GDM1 (cell line): ENCODE measurements at regions not wholly inside any gene's neighbourhood (a gene's known extent, or its start where the extent isn't known, plus 50 kb on each side); places are given as distances from the start of the nearest gene placed in this dataset.
A peak's percentile ranks its signal among the peaks of the same experiment; 100 is the strongest.

Experiments
- DNase-seq: peaks from one replicate; lab custom pipeline; 2025; lab: John Stamatoyannopoulos, UW

DNA sequence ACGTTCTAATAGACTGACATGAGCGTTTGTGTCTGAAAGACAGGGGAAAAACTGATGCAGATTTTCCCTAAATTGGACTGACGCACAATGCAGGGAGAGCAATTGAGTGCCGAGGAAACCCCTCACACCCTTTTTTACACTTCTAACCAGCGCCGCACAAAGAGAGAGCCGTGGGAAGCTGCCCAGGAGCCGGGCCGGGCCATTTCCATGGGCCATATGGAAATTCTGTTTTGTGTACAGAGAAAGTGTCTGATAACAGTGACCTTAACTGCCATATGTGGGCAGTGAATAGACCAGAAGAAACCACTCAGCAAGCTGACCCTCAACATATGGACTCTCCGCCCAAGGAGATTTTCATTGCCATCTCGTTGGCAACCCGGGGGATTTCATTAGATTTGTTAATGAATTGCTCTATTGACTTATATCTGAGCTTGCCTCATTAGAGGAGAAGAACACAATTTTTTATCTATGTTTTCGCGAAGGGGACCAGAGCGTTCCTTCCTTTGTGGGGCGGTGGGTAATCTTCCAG is 225.9 kb upstream of the IRX3 start:
- DNase-seq: no peak

DNA sequence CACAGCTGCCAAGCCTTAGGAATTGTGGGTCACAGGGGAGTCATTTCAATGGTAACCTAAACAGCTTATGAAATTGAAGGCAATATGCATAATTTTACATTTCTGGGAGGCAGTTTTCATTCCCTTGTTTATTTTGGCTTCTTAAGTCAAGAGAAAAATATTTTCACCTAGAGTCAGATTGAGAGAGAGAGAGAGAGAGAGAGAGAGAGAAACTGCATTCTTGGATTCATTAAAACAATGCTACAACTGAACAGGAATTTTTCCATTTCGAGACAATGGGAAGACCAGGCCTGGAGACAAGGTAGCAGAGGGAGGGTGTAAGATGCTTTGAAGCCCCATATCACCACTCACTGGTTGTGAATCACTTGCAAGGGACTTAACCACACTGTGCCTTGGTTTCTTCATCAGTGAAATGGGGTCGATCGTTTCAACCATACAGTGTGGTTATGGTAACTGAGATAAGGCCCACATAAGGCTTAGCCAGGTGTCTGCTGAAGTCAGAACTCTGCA is 224.7 kb upstream of the IRX3 start:
- DNase-seq: no peak

DNA sequence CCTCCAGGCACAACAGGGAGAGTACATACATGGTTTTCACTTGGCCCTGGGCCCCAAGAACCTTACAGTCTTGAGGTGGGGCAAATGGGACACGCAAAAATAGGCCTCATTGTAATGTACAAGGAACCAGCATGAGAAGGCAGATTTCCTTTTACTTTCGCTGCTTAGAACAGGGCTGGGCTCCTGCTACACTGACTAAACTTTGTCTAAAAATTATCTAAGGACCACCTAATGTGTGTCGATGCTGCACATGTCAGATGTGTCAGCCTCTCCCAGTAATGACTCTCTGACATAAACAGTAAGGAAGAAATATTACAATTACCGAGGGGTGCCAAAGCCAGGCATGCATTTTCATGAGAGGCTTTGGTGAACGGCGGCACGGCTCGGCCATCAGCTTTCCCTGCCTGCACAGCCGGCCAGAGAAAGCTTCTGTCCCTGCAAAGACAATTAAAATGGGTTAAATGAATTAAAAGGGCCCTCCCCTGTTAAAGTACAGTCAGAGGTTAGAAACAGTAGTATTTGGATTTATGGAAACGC is 224.2 kb upstream of the IRX3 start:
- DNase-seq: no peak

DNA sequence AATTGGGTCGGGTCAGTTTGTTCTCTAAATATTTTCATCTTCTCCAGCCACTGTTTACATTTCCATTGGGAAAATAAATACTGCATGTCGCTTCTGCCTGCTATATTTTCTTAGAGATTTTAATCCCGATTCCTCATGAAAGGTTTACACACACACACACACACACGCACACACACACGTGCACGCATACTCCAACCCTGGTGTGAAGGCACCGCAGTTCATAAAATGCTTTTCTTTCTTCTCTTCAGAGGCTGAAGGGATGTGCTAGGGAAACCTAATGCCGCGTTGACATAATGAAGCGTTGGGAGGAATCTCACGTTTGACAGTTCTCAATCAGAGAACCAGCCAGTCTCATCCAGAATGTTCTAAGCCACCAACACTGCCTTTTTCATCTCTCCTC is 222.9 kb upstream of the IRX3 start:
- no peak for DNase-seq

DNA sequence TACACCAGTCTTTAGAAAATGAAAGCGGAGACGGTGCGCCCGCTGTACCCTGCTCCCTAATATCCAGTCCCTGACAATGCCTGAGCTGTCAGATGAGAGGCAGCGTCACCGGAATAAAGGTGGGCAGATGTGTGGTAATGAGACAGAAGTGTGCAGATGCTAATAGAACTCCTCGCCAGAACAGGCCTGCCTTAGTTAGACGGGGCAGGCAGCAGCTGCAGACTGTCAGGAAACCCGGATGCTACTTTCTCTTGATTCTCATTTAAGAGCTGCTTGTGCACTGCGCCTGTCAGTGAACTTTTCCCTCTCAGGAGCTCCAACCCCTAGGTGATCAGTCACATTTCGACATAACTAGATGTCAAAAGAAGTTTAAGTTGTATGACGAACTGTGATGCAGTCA is 221.8 kb upstream of the IRX3 start:
- no peak for DNase-seq

DNA sequence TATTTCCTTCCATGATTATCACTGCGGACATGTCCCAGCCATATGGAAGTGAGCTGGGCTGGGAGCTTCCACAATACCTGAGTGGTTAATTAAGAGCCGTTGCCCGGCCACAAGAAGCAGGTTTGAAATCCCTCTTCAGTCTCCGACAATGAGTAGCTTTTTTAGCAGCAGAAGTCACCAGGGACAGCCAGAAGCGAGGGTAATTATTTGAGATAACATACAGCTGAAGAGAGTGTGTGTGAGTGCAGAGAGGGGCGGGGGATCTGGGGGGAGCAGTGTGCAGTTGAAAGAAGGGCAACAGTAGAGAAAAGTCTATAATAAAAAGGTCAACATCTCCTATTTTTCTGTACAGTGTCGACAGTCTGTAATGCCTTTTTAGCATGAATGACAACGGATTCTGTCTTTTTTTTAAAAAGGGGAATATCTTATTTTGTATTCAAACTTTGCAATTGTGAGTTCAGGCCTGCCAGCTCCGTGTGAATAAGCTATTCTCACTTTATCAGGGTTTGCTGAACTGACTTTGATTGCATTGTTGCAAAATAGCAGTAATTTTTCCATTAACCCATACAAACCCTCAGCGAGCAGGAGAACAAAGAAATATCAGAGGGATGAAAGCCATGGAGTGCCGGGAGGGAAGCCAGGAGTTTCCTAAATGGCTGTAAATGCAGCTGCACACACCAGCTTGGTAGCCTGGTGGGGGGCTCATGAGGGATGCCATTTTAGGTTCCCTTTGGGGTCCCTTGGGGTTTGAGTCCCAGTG is 220.3 kb upstream of the IRX3 start:
- no peak for DNase-seq

DNA sequence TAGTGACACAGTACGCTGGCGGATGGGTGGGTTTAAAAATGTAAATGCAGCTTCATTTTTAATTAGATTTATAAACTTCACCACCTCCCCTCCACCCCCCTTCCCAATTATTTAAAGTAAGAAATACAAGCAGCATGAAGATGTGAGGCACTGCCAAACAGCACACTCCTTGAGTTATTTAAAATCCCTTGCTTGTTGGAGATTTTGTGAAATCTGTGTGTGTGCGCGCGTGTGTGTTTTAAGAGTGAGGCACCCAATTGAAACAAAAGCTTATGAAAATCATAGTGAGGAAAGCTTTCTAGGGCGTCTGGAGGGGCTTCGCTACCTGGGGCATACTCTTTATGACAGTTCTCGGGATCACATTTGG is 219.6 kb upstream of the IRX3 start:
- DNase-seq: no peak

DNA sequence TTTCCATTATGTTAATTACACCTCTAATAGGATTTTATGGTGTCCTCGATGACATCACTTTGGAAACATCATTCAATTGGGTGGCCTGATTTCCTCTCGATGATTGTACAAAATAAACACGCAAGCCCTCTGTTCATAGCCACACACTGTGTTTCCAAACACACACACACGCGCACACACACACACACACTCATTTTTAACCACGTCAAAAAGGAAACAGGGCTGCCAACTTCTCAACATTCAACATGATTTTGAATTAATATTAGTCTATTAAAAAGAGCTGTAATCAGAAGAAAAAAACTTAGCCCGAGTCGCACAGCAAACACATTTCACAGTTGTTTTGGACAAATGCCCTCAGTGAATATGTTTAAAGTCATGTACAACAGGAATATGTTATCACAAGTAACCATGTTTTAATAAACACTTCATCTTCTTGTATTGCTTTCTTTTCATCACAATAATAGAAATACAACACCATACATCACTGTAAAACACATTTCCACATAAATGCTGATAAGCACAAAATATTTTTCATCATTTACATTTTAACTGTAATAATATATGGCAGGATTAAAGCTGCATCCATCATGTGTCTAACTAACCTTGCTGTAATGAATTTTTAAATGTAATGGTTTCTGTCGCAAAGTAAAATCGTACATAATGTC is 219.1 kb upstream of the IRX3 start:
- peak; percentile 1 for DNase-seq

DNA sequence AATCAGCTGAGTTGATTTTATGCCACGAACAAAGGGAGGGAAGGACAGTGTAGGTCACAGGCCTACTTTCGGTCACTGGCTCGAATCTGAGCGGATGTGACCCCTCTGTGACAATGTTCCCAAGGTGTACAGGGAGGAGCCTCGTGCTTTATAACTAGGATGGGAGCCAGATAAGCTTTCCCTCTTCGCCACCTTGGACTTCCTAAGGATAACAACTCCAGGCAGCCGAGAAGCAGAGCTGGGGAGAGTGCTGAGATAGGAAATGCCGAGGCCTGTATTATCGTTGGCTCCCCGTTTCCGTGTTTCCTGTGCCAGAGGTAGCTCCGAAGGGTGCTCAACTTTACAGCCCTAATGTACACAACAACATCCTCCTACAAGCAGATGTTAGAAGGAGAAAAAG is 217.8 kb upstream of the IRX3 start:
- no peak for DNase-seq

DNA sequence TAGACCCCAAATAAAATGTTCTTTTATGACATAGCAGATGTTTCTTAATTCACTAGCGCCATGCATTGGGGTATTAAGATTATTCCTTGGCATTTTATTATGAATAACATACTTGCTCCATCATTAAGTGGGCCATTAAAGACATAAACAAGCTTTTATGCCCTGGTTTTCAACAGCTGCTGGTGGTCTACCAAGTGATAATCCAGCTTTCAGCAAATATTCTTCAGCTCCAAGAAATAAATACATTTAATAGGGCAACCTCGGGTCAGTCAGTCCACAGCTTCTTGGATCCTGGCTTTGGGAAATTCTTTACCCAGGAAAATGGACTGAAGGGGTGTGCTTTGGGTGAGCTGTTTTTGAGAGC is 217.3 kb upstream of the IRX3 start:
- no peak for DNase-seq

DNA sequence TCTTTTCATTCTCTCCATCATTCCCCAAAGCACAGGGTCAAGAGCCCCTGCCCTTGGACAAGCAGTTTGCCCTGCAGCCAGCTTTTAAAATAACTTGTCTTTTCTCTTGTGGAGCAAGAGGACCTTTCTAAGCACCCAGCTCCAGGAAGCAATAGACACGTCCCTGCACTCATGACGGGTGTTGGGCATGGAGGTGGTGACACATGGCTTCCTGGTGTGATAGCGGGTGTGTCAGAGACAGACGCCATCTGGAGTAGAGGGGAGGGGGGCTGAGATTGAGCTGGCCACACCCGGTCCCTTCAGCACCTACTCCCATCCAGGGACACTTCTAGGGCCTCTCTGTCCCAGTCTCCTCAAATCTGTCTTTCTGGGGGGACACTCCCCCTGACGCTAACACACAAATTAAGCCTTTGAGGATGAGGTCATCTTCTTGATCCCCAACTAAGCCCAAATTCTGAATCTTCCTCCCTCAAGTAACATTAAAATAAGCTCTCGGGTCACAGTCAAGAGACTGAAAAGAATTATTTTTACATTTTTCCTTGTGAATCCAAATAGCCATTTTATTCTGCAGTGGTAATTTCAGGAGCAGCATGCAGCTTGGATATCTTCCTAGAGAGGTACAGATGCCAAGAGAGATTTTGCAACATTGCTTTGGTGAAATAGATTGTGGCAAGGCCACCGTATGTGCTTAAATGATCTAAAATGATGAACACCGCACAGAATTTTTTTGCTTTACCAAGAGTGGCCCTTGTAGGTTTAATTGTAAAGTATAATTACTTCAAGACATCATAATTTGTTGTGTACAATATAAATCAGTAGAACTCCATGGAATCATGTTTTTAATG is 216.6 kb upstream of the IRX3 start:
- DNase-seq: no peak

DNA sequence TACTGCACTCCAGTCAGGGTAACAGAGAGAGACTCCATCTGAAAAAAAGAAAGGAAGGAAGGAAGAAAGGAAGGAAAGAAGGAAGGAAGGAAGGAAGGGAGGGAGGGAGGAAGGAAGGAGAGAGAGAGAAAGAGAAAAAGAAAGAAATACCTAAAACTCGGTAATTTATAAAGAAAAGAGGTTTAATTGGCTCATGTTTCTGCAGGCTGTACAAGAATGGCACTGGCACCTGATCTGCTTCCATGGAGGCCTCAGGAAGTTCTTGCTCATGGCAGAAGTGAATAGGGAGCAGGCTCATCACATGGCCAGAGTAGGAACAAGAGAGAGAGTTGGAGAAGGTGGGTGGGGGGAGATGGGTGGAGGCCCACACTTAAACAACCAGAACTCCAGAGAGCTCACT is 215.2 kb upstream of the IRX3 start:
- no peak for DNase-seq

DNA sequence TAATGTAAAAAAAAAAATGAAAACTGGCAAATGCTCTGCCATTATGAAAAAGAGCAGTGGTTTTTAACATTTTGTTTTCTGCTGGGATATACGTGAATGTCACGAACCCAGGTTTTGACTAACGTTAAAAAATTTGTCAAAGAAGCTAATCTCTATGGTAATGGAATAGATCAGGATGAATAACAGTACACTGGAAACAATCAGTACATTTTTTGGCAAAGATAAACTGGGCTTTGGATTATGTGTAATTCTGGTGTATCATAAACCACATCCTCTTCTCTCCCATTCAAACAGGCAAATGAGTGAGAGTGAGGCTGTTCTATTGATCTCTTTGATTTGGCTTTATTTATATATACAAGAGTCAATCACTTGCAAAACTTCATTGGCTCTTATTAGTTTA is 207.0 kb upstream of the IRX3 start:
- DNase-seq: no peak

DNA sequence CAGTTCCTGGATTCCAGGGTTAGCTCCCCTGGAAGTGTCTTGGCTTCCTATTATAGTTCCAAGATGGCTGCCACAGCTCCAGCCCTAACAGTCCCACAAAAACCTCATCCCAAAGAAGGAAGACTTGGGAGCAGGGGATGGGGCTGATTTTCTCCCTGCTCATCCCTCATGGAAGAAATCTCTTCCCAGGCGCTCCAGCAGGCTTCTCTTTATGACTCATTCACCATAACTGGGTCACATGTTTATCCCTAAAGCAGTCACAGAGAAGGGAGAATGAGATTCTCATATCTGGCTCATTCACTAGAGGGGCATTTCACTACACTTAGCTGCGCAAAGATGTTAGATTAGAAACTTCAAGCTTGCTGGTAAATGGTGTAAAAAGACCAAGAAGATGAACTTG is 206.5 kb upstream of the IRX3 start:
- DNase-seq: no peak

DNA sequence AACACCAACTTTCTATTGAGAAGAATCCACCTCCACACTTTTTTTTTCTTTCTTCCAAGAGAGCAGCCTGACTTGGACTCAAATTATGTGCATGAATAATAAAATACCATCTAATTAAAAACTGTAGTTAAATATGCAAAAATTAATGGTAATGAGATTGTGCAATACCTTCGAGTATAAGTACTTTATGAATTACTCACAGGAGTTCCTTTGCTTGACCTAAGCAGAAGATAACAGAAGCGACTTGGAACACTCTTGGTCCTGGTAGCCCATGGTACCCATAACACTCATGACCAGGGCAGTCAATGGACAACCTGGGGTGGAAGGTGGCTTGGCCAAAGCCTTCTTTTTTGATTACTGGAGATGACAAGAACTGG is 203.5 kb upstream of the IRX3 start:
- no peak for DNase-seq

DNA sequence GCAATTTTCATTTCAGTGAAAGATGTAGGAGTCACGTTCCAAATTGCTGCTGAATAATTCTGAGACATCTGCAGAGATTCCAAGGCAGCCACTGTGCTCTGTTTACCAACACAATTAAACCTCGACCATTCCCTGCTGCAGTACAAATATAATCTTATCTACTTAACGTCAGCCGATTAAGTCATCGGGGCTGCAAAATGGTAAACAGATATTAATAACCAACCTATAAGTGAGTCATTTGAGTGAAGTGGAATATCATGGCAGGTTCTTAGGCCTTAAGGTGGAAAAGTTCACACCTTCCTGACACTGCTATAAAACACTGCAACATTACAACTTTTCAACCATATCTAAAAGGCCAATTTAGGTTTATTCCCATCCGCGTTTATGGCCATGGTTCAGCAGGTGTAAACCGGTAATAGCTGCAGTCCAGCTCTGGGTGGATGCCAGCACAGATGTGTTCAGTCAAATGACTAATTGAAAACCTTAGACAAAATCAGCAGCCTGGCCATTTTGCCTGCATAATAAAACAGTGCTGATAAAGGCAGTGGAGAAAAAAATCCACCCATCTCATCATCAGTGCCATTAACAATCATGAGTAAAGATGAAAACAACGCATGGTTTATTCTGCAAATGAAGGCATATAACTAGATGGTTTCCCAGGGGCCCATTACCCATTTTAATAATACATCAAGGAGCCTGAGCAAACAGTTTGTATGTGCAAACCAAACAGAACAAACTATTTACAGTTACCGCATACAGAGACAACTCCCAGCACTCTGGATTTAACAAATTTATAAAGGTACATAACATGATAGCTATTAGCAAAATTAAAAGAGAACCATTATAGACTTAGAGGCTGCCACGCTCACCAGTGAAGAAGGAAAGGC is 202.9 kb upstream of the IRX3 start:
- DNase-seq: no peak

DNA sequence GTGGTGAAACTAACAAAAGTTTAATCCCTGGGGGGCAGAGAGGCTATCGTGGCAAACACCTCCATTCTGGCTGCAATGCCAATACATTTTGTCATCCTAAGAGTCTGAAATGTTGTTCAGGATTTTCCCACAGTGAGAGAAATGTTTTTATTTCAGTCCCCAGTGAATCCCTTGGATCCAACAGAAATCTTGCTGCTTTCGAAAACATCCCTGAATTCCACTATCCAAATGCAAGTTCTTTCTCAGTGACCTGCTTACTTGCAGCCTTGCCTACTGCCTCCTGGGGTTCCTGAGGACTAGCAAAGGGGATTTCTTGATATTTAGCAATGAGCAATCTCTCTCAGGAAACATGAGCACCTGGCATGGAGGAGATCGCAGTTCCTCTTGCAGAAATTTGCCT is 202.1 kb upstream of the IRX3 start:
- no peak for DNase-seq

DNA sequence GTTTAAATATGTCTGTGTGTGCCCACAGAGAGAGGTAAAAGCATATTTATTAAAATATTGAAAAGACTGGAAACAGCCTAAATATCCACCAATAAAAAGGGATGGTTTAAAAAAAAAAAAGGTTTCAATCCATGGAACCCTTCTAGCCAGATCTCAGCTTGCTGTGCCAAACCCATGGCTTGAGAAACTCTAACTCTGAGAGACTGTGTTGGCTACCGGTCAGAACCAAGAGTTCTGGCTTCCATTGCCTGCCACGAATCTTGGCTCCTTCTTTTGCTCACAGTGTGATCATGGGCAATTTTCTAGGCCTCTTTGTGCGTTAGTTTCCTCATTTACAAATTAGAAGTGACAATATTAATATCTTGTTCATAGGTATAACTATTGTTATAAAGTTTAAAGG is 201.3 kb upstream of the IRX3 start:
- no peak for DNase-seq

DNA sequence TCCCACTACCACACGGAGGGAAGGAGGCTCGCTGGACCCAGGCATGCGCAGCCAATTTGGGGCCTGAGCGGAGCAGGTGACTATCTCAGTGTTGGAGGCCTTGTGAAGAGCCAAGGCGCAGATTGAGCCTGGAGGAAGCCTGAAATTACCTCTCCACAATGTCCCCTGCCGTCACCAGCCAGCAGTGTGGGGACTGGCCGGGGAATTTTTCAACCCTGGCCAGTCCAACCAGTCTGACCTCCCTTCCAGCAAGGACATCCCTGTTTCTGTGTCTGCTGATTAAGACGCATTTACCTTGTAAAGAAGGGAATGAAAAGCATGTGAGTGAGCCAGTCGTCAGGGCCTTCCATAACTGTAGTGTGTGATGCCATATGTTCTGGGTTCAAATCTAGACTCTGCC is 198.1 kb upstream of the IRX3 start:
- no peak for DNase-seq

DNA sequence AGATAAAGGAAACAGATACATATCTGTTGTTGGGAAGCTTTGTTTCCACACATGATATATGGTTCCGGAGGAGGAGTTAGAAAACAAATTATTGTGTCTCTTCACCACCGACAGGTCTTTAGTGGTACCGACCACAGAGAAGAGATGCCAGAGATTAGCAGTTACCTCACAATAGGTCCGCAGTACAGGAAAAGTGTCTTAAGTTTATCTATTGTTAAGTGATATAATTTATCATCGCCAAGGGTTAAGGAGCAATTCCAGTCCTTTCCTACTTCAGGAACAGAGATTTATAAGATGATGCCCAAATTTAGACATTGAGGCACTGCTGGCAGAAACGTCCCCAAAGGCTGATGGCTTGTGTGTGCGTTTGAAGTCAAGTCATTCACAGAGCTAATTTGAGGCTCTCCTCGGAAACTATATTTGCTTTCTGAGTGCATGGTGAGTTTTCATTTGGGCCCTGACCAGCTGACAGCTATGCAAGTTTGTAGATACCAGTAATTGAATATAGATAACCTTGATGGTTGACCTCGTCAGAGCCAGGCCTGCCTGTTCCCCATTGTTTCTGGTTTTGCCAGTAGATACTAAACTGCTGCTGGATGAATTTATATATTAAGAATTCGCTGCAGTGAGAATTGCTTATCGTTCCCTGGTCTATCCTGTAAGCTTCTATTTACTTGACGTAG is 196.4 kb upstream of the IRX3 start:
- DNase-seq: no peak

DNA sequence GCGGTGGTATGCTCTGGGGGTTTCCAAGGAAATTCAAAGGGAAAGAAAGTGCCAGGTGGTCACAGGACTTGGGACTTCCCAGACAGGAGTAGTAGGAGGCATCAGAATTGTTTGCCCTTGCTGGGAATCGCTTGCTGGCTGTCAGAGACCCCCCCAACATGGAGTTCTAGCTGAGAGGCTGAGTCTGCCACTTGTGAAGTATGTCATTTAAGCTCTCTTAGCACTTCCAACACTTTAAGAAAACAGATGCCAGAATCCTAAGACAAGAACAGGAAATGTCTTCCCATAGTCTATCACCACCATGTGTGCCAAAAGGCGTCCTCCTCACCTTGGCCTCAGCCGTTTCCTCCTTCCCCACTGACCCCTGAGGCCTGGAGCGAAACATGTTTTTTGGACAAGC is 193.8 kb upstream of the IRX3 start:
- DNase-seq: no peak
